ENCODE measurements at regions not wholly inside any gene's neighbourhood (a gene's known extent, or its start where the extent isn't known, plus 50 kb on each side); places are given as distances from the start of the nearest gene placed in this dataset.

- DNase-seq (ENCODE audit: low read depth): no peak
- TF ChIP-seq CTCF (conservative IDR thresholded peaks at IDR 0.05; ENCODE audit: low read length): no peak
- no peak overlapping the region for H3K4me3 ChIP-seq (ENCODE audit: low read length)
Observed at GRCh38 chr4:180926277-180926676, 1316.9 kb upstream of the TENM3 start.

GRCh38 chr4:180932370-180933001, 1310.7 kb upstream of the TENM3 start:
- DNase-seq (ENCODE audit: low read depth): peak; percentile 26

GRCh38 chr4:180937083-180937482, 1306.1 kb upstream of the TENM3 start:
- H3K4me3 ChIP-seq (ENCODE audit: low read length): no peak overlapping the region
- no peak for DNase-seq (ENCODE audit: low read depth)
- TF ChIP-seq CTCF (conservative IDR thresholded peaks at IDR 0.05; ENCODE audit: low read length): no peak

More at GRCh38 chr4:180932370-180933001, 1310.7 kb upstream of the TENM3 start:
- TF ChIP-seq CTCF (conservative IDR thresholded peaks at IDR 0.05; ENCODE audit: low read length): no peak
- H3K4me3 ChIP-seq (ENCODE audit: low read length): no peak overlapping the region

- DNase-seq (ENCODE audit: low read depth): no peak
Observed at GRCh38 chr4:180940680-180941079, 1302.5 kb upstream of the TENM3 start.

GRCh38 chr4:180942367-180942916, 1300.8 kb upstream of the TENM3 start:
- H3K4me3 ChIP-seq (ENCODE audit: low read length): no peak overlapping the region
- DNase-seq (ENCODE audit: low read depth): no peak
- TF ChIP-seq CTCF (conservative IDR thresholded peaks at IDR 0.05; ENCODE audit: low read length): no peak

More at GRCh38 chr4:180940680-180941079, 1302.5 kb upstream of the TENM3 start:
- no peak for TF ChIP-seq CTCF (conservative IDR thresholded peaks at IDR 0.05; ENCODE audit: low read length)
- H3K4me3 ChIP-seq (ENCODE audit: low read length): no peak overlapping the region

GRCh38 chr4:180946188-180946587, 1297.0 kb upstream of the TENM3 start:
- no peak for TF ChIP-seq CTCF (conservative IDR thresholded peaks at IDR 0.05; ENCODE audit: low read length)
- H3K4me3 ChIP-seq (ENCODE audit: low read length): no peak overlapping the region

GRCh38 chr4:180947425-180947824, 1295.8 kb upstream of the TENM3 start:
- DNase-seq (ENCODE audit: low read depth): peak; percentile 59
- H3K4me3 ChIP-seq (ENCODE audit: low read length): no peak overlapping the region
- peak; percentile 68 for TF ChIP-seq CTCF (conservative IDR thresholded peaks at IDR 0.05; ENCODE audit: low read length)

More at GRCh38 chr4:180946188-180946587, 1297.0 kb upstream of the TENM3 start:
- no peak for DNase-seq (ENCODE audit: low read depth)
